Panc1 (cell line): ENCODE measurements at regions not wholly inside any gene's neighbourhood (a gene's known extent, or its start where the extent isn't known, plus 50 kb on each side); places are given as distances from the start of the nearest gene placed in this dataset.

Source experiments
- ATAC-seq: fragments of 200-7000 bp; cut with Tn5 transposase; 2 replicates; pipeline ENCODE4 v1.9.1; 2020; ENCODE audit warnings: mild to moderate bottlenecking, moderate library complexity
- BruUV-seq: library from RNA; stranded (reverse); fragments of 400-500 nt; replicated peaks from 2 replicates; lab custom pipeline; 2021; lab: Mats Ljungman, UMichigan
- CTCF ChIA-PET: fragments of 300-600 bp; sonication (Branson Sonifier 250); formaldehyde crosslinking; loops from one replicate; lab custom pipeline; 2022; ENCODE audit warnings: antibody characterized with exemption; lab: Charles Lee
- POLR2A ChIA-PET: fragments of 300-600 bp; sonication (Branson Sonifier 250); formaldehyde crosslinking; loops from one replicate; lab custom pipeline; 2022; ENCODE audit warnings: antibody characterized with exemption; lab: Charles Lee
- DNase-seq: peaks from one replicate; pipeline ENCODE4 v3.0.0-alpha.2; 2010; ENCODE audit warnings: low read depth, low spot score
- H3K27ac ChIP-seq: 2 replicates; pipeline ENCODE4 v1.5.1; 2011; ENCODE audit warnings: mild to moderate bottlenecking, low read length, inconsistent platforms
- H3K27me3 ChIP-seq: fragments of 200-500 bp; sonication (Bioruptor generic); 2 replicates; pipeline ENCODE4 v1.6.0; 2014; ENCODE audit warnings: low read length, inconsistent platforms; ENCODE audit not compliant: control insufficient read depth, insufficient read depth
- H3K36me3 ChIP-seq: fragments of 200-500 bp; sonication (Bioruptor generic); 2 replicates; pipeline ENCODE4 v1.5.1; 2014; ENCODE audit warnings: inconsistent platforms, mild to moderate bottlenecking, low read length, moderate library complexity; ENCODE audit not compliant: control insufficient read depth, insufficient read depth
- H3K4me1 ChIP-seq: 2 replicates; pipeline ENCODE4 v1.5.1; 2011; ENCODE audit warnings: inconsistent platforms, mild to moderate bottlenecking, low read length, moderate library complexity; ENCODE audit not compliant: control insufficient read depth, insufficient read depth
- H3K4me3 ChIP-seq, 2 experiments: 2 replicates each; pipeline ENCODE4 v1.5.1; 2011 to 2012; ENCODE audit warnings: low read depth in 2 of 2, low read length in 2 of 2, mild to moderate bottlenecking in 2 of 2, inconsistent platforms in 1 of 2, moderate library complexity in 1 of 2
- H3K9me3 ChIP-seq: fragments of 200-500 bp; sonication (Bioruptor generic); 2 replicates; pipeline ENCODE4 v1.5.1; 2014; ENCODE audit warnings: low read depth, mild to moderate bottlenecking, inconsistent platforms, low read length, moderate library complexity; ENCODE audit not compliant: control insufficient read depth, insufficient read depth
- POLR2AphosphoS5 ChIP-seq: IDR thresholded peaks from 2 replicates; pipeline ENCODE4 v1.6.1; 2012; ENCODE audit warnings: mild to moderate bottlenecking, low read depth, low read length, moderate library complexity
- SIN3A ChIP-seq: IDR thresholded peaks from 2 replicates; pipeline ENCODE4 v1.6.1; 2012; ENCODE audit warnings: low read depth, mild to moderate bottlenecking, low read length, moderate library complexity, borderline replicate concordance; ENCODE audit not compliant: insufficient read depth
- TCF7L2 ChIP-seq: IDR thresholded peaks from 2 replicates; pipeline ENCODE4 v1.6.1; 2011; ENCODE audit warnings: mild to moderate bottlenecking, low read depth, low read length, inconsistent platforms
- in situ Hi-C: cut with HindIII; loops from 2 replicates; pipeline ENCODE4 v1.10.0; 2016; ENCODE audit warnings: low sequenced_read_pairs, low pct_unique_long_range_greater_than_20kb
- intact Hi-C: fragments of 100-400 bp; cut with micrococcal nuclease; formaldehyde crosslinking; loops from one replicate; pipeline ENCODE4 v1.10.0; 2022; ENCODE audit not compliant: unreplicated experiment
- TF ChIP-seq, protein P1 (sequence below): fragments of 450-650 bp; IDR thresholded peaks from 2 replicates; pipeline ENCODE4 v1.5.1; 2017; ENCODE audit warnings: mild to moderate bottlenecking
- TF ChIP-seq, protein P2 (sequence below), 2 experiments: IDR thresholded peaks; 2 replicates each; pipeline ENCODE4 v1.6.1; 2011 to 2012; ENCODE audit warnings: low read depth in 2 of 2, control low read depth in 1 of 2, low read length in 1 of 2, mild to moderate bottlenecking in 1 of 2, moderate library complexity in 1 of 2; ENCODE audit not compliant: insufficient read depth in 1 of 2

DNA sequence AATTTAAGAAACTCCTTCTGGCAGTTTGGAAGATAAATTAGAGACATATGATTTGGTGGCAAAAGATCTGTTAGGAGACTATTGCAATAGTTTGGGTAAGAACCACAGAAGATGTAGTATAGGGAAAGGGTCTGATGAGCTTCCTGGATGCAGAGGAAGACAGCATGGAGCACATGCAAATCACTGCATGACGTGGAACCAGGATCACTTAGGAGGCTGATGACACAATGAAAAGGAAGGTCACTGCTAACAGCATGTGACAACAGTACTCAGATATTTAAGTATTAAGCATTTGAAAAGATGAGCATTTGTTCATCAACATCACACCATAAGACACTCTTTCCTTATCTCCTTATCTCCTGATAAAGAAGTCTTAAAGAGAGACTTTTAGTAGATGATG is 167.8 kb upstream of the LDB2 start:
- no peak for TF ChIP-seq TCF7L2
- TF ChIP-seq, protein P1, sequence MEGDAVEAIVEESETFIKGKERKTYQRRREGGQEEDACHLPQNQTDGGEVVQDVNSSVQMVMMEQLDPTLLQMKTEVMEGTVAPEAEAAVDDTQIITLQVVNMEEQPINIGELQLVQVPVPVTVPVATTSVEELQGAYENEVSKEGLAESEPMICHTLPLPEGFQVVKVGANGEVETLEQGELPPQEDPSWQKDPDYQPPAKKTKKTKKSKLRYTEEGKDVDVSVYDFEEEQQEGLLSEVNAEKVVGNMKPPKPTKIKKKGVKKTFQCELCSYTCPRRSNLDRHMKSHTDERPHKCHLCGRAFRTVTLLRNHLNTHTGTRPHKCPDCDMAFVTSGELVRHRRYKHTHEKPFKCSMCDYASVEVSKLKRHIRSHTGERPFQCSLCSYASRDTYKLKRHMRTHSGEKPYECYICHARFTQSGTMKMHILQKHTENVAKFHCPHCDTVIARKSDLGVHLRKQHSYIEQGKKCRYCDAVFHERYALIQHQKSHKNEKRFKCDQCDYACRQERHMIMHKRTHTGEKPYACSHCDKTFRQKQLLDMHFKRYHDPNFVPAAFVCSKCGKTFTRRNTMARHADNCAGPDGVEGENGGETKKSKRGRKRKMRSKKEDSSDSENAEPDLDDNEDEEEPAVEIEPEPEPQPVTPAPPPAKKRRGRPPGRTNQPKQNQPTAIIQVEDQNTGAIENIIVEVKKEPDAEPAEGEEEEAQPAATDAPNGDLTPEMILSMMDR, result no peak
- TF ChIP-seq, protein P2, sequence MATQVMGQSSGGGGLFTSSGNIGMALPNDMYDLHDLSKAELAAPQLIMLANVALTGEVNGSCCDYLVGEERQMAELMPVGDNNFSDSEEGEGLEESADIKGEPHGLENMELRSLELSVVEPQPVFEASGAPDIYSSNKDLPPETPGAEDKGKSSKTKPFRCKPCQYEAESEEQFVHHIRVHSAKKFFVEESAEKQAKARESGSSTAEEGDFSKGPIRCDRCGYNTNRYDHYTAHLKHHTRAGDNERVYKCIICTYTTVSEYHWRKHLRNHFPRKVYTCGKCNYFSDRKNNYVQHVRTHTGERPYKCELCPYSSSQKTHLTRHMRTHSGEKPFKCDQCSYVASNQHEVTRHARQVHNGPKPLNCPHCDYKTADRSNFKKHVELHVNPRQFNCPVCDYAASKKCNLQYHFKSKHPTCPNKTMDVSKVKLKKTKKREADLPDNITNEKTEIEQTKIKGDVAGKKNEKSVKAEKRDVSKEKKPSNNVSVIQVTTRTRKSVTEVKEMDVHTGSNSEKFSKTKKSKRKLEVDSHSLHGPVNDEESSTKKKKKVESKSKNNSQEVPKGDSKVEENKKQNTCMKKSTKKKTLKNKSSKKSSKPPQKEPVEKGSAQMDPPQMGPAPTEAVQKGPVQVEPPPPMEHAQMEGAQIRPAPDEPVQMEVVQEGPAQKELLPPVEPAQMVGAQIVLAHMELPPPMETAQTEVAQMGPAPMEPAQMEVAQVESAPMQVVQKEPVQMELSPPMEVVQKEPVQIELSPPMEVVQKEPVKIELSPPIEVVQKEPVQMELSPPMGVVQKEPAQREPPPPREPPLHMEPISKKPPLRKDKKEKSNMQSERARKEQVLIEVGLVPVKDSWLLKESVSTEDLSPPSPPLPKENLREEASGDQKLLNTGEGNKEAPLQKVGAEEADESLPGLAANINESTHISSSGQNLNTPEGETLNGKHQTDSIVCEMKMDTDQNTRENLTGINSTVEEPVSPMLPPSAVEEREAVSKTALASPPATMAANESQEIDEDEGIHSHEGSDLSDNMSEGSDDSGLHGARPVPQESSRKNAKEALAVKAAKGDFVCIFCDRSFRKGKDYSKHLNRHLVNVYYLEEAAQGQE (IDR thresholded peaks at IDR 0.05; ENCODE audit: insufficient read depth in 1 of 2, low read depth in 2 of 2, low read length in 1 of 2), result no peak
- TF ChIP-seq SIN3A, result no peak
- no peak for TF ChIP-seq POLR2AphosphoS5
- Histone ChIP-seq H3K4me3 (no peak overlapping the region), H3K27ac (no peak overlapping the region), H3K9me3 (no peaks in the 10 kb centered on the region), H3K36me3 (no peaks in the 10 kb centered on the region), H3K27me3 (no peaks in the 10 kb centered on the region), H3K4me1 (no peaks in the 10 kb centered on the region)
- in situ Hi-C loops (no loop called here), intact Hi-C loops (no loop called here)
- BruUV-seq, result no TSS peak
- ATAC-seq (no peak), DNase-seq (no peak)
- POLR2A ChIA-PET, result no interaction called here
- CTCF ChIA-PET, result no interaction called here

DNA sequence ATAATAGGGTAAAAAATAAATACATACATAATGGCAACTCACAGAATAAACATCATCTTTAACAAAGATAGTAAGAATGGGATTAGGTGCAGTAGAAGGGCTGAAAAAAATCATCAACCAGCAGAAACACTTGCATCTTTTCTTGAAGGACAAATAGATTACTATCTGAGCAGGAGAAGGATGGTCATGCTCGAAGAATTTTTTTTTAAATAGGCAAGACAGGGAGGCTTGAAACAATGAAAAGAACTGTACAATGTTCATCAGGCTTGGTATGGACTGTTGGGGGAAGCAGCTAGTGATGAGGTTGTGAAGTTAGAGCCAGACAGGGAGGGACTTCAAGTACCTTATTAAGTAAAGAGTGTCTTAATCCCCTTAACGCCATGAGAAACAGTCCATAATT is 167.4 kb upstream of the LDB2 start:
- BruUV-seq, result no TSS peak
- DNase-seq (no peak), ATAC-seq (no peak)
- CTCF ChIA-PET, result no interaction called here
- no peaks in the 10 kb centered on the region for H3K4me1 ChIP-seq
- no peak for TF ChIP-seq SIN3A
- TF ChIP-seq POLR2AphosphoS5, result no peak
- TF ChIP-seq, protein P2 (IDR thresholded peaks at IDR 0.05; ENCODE audit: insufficient read depth in 1 of 2, low read depth in 2 of 2, low read length in 1 of 2), result no peak
- no peak for TF ChIP-seq TCF7L2
- TF ChIP-seq, protein P1, result no peak
- H3K36me3 ChIP-seq, result no peaks in the 10 kb centered on the region
- H3K27me3 ChIP-seq, result no peaks in the 10 kb centered on the region
- H3K27ac ChIP-seq, result no peak overlapping the region
- no peak overlapping the region for H3K4me3 ChIP-seq
- no peaks in the 10 kb centered on the region for H3K9me3 ChIP-seq
- POLR2A ChIA-PET, result interaction anchor here (0.6 kb wide), 1 partner anchor 382 kb away, joined by 6 read pairs; no protein-coding TSS in a partner anchor
- in situ Hi-C loops (no loop called here), intact Hi-C loops (no loop called here)
